GM12878 (cell line): ENCODE measurements at regions not wholly inside any gene's neighbourhood (a gene's known extent, or its start where the extent isn't known, plus 50 kb on each side); places are given as distances from the start of the nearest gene placed in this dataset.

Experiments used
- ATAC-seq: fragments of 200-7000 bp; cut with Tn5 transposase; 3 replicates; pipeline ENCODE4 v1.9.1; 2020; ENCODE audit warnings: mild to moderate bottlenecking, moderate library complexity
- BruUV-seq: library from RNA; stranded (reverse); fragments of 400-500 nt; replicated peaks from 2 replicates; lab custom pipeline; 2021; lab: Mats Ljungman, UMichigan
- CTCF ChIA-PET: fragments of 300-600 bp; sonication (Branson Sonifier 250); formaldehyde crosslinking; extraction: SDS; loops from one replicate; lab custom pipeline; 2021; ENCODE audit warnings: inconsistent platforms; lab: Yijun Ruan, JAX
- POLR2A ChIA-PET: fragments of 350-600 bp; formaldehyde crosslinking; extraction: SDS; loops from one replicate; lab custom pipeline; 2021; ENCODE audit warnings: inconsistent platforms; lab: Charles Lee
- RAD21 ChIA-PET: fragments of 300-600 bp; sonication (Branson Sonifier 250); formaldehyde crosslinking; loops from one replicate; lab custom pipeline; 2023; ENCODE audit warnings: antibody characterized with exemption; ENCODE audit not compliant: unreplicated experiment; lab: Charles Lee
- SMC1A ChIA-PET: fragments of 300-600 bp; sonication (Branson Sonifier 250); formaldehyde crosslinking; loops from one replicate; lab custom pipeline; 2023; ENCODE audit not compliant: unreplicated experiment, uncharacterized antibody; lab: Charles Lee
- DNase-seq: peaks from one replicate; pipeline ENCODE4 v3.0.0-alpha.2; 2011; ENCODE audit warnings: low read depth, low spot score
- FAIRE-seq: peaks from 3 replicates; lab custom pipeline; 2011; peaks lifted over from hg19 to GRCh38; lab: Jason Lieb, UNC
- H2AFZ ChIP-seq: 2 replicates; pipeline ENCODE4 v1.6.0; 2011; ENCODE audit warnings: low read depth, low read length, control low read depth; ENCODE audit not compliant: control insufficient read depth
- H3K27ac ChIP-seq: 2 replicates; pipeline ENCODE4 v1.5.1; 2011; ENCODE audit warnings: control low read depth; ENCODE audit not compliant: control insufficient read depth, insufficient read depth
- H3K27me3 ChIP-seq, 2 experiments: replicated peaks in 1 of 2; 2 replicates each; pipeline versions ENCODE4 v1.6.0 to v1.6.1; 2011; ENCODE audit warnings: low read length in 1 of 2; ENCODE audit not compliant: control insufficient read depth in 2 of 2, insufficient read depth in 2 of 2
- H3K36me3 ChIP-seq, 2 experiments: 2 replicates each; pipeline ENCODE4 v1.5.1; 2011; ENCODE audit warnings: low read length in 1 of 2; ENCODE audit not compliant: control insufficient read depth in 2 of 2, insufficient read depth in 2 of 2
- H3K4me1 ChIP-seq: 2 replicates; pipeline ENCODE4 v1.6.1; 2011; ENCODE audit warnings: mild to moderate bottlenecking, low read length, moderate library complexity, mixed read lengths; ENCODE audit not compliant: control insufficient read depth, insufficient read depth
- H3K4me2 ChIP-seq: 2 replicates; pipeline ENCODE4 v1.6.0; 2011; ENCODE audit warnings: control low read depth; ENCODE audit not compliant: control insufficient read depth, insufficient read depth
- H3K4me3 ChIP-seq: fragments of 200-600 bp; sonication (generic); 2 replicates; pipeline ENCODE4 v1.5.1; 2016
- H3K79me2 ChIP-seq: 2 replicates; pipeline ENCODE4 v1.6.0; 2011; ENCODE audit warnings: low read length; ENCODE audit not compliant: control insufficient read depth, insufficient read depth
- H3K9ac ChIP-seq: 2 replicates; pipeline ENCODE4 v1.8.0; 2011; ENCODE audit warnings: low read length, control low read depth, mixed read lengths; ENCODE audit not compliant: control insufficient read depth, insufficient read depth
- H3K9me3 ChIP-seq: replicated peaks from 3 replicates; pipeline ENCODE4 v1.5.1; 2011; ENCODE audit warnings: mild to moderate bottlenecking, low read length; ENCODE audit not compliant: control insufficient read depth, insufficient read depth
- H4K20me1 ChIP-seq: 2 replicates; pipeline ENCODE4 v1.6.0; 2011; ENCODE audit not compliant: control insufficient read depth, insufficient read depth
- ATF3 ChIP-seq: IDR thresholded peaks from 2 replicates; pipeline ENCODE4 v1.6.1; 2011; ENCODE audit warnings: low read depth, mild to moderate bottlenecking, low read length, moderate library complexity, borderline replicate concordance; ENCODE audit errors: extremely low read depth
- BACH1 ChIP-seq: fragments of 450-650 bp; IDR thresholded peaks from 2 replicates; pipeline ENCODE4 v1.6.1; 2017; ENCODE audit warnings: mild to moderate bottlenecking, borderline replicate concordance
- CHD2 ChIP-seq: IDR thresholded peaks from 2 replicates; pipeline ENCODE4 v1.6.1; 2011; ENCODE audit warnings: low read depth, low read length, improper control_type of control experiment, borderline replicate concordance
- CTCF ChIP-seq, 3 experiments: IDR thresholded peaks in 2 of 3; conservative IDR thresholded peaks in 1 of 3; 2 replicates each; pipeline ENCODE4 v1.5.1; 2011; ENCODE audit warnings: low read depth in 3 of 3, low read length in 3 of 3, mild to moderate bottlenecking in 3 of 3, control low read depth in 2 of 3, moderate library complexity in 2 of 3, inconsistent platforms in 1 of 3, mixed read lengths in 1 of 3; ENCODE audit not compliant: control insufficient read depth in 2 of 3, insufficient read depth in 1 of 3; ENCODE audit errors: extremely low read depth in 1 of 3
- E2F8 ChIP-seq: fragments of 450-650 bp; IDR thresholded peaks from 2 replicates; pipeline ENCODE4 v1.6.1; 2018; ENCODE audit warnings: mild to moderate bottlenecking, low read depth, moderate library complexity; ENCODE audit not compliant: partially characterized antibody
- HDGF ChIP-seq: fragments of 450-650 bp; IDR thresholded peaks from 2 replicates; pipeline ENCODE4 v1.6.1; 2016; ENCODE audit warnings: antibody characterized with exemption
- MEF2A ChIP-seq: IDR thresholded peaks from 2 replicates; pipeline ENCODE4 v1.6.1; 2011; ENCODE audit warnings: low read depth, mild to moderate bottlenecking, low read length, moderate library complexity; ENCODE audit not compliant: insufficient read depth
- NFYA ChIP-seq: IDR thresholded peaks from 2 replicates; pipeline ENCODE4 v1.6.1; 2011; ENCODE audit warnings: low read depth, mild to moderate bottlenecking, low read length, improper control_type of control experiment, borderline replicate concordance
- NFYB ChIP-seq: IDR thresholded peaks from 2 replicates; pipeline ENCODE4 v1.6.1; 2011; ENCODE audit warnings: low read depth, mild to moderate bottlenecking, low read length, improper control_type of control experiment, moderate library complexity; ENCODE audit not compliant: insufficient read depth
- PAX8 ChIP-seq: fragments of 450-650 bp; IDR thresholded peaks from 2 replicates; pipeline ENCODE4 v1.6.1; 2017; ENCODE audit warnings: mild to moderate bottlenecking, moderate library complexity
- PBX3 ChIP-seq: IDR thresholded peaks from 2 replicates; pipeline ENCODE4 v1.6.1; 2011; ENCODE audit warnings: mild to moderate bottlenecking, low read depth, low read length, moderate library complexity; ENCODE audit not compliant: insufficient replicate concordance
- POLR2A ChIP-seq: IDR thresholded peaks from 2 replicates; pipeline ENCODE4 v1.6.1; 2011; ENCODE audit warnings: low read depth, mild to moderate bottlenecking, low read length
- RCOR1 ChIP-seq: conservative IDR thresholded peaks from 2 replicates; pipeline ENCODE4 v1.6.1; 2012; ENCODE audit warnings: low read depth, low read length, improper control_type of control experiment
- RELA ChIP-seq: fragments of 450-650 bp; IDR thresholded peaks from 2 replicates; pipeline ENCODE4 v1.8.0; 2014; ENCODE audit warnings: borderline replicate concordance; ENCODE audit not compliant: partially characterized antibody
- SUPT20H ChIP-seq: IDR thresholded peaks from 2 replicates; pipeline ENCODE4 v1.6.1; 2011; ENCODE audit warnings: low read depth, mild to moderate bottlenecking, low read length, moderate library complexity, borderline replicate concordance; ENCODE audit not compliant: control insufficient read depth
- WGBS: methylation state at CpG from one replicate; pipeline ENCODE4 v1.1.6; 2016; ENCODE audit warnings: low lambda C conversion rate; ENCODE audit not compliant: insufficient replicate concordance, insufficient coverage; ENCODE audit errors: missing lambda C conversion rate; 5-methylcytosine and 5-hydroxymethylcytosine counted together
- in situ Hi-C: fragments of 300-500 bp; cut with MboI; formaldehyde crosslinking; loops from 9 replicates; pipeline ENCODE4 v1.14.3; 2018; ENCODE audit warnings: mixed read lengths
- intact Hi-C: fragments of 100-400 bp; cut with micrococcal nuclease; formaldehyde crosslinking; loops from one replicate; pipeline ENCODE4 v1.14.2; 2022; ENCODE audit not compliant: unreplicated experiment

GRCh38 chr16:72558501-72558900 lies 386.5 kb upstream of the PMFBP1 start:
- Histone ChIP-seq H3K9me3 (no peaks in the 10 kb centered on the region), H3K36me3 (no peaks in the 10 kb centered on the region), H4K20me1 (no peaks in the 10 kb centered on the region), H3K4me3 (no peak overlapping the region), H3K27me3 (no peaks in the 10 kb centered on the region), H3K4me2 (no peak overlapping the region), H3K4me1 (no peaks in the 10 kb centered on the region), H2AFZ (no peak overlapping the region), H3K79me2 (no peaks in the 10 kb centered on the region), H3K9ac (no peak overlapping the region), H3K27ac (no peak overlapping the region)
- POLR2A ChIA-PET, result no interaction called here
- SMC1A ChIA-PET, result interaction anchor here (1.5 kb wide), 1 partner anchor 17 kb away, joined by 4 read pairs; no protein-coding TSS in a partner anchor
- RAD21 ChIA-PET, result no interaction called here
- no peak for FAIRE-seq
- CTCF ChIA-PET, result interaction anchor here (1.0 kb wide), 1 partner anchor 17 kb away, joined by 3 read pairs; no protein-coding TSS in a partner anchor
- no peak for ATAC-seq
- WGBS, result 97% methylated on average over 5 of the region's 5 CpGs
- in situ Hi-C loops (no loop called here), intact Hi-C loops (no loop called here)
- no peak for DNase-seq
- no TSS peak for BruUV-seq
- no peak for TF ChIP-seq PBX3
- no peak for TF ChIP-seq NFYB
- TF ChIP-seq NFYA, result no peak
- no peak for TF ChIP-seq CHD2
- no peak for TF ChIP-seq RCOR1
- TF ChIP-seq PAX8, result no peak
- TF ChIP-seq SUPT20H, result no peak
- TF ChIP-seq POLR2A, result no peak
- no peak for TF ChIP-seq BACH1
- no peak for TF ChIP-seq CTCF (IDR thresholded peaks at IDR 0.05 in 2 of 3, conservative IDR thresholded peaks at IDR 0.05 in 1 of 3; ENCODE audit: control insufficient read depth in 2 of 3, extremely low read depth in 1 of 3, insufficient read depth in 1 of 3, low read depth in 3 of 3, low read length in 3 of 3)
- no peak for TF ChIP-seq MEF2A
- no peak for TF ChIP-seq HDGF
- no peak for TF ChIP-seq ATF3
- no peak for TF ChIP-seq RELA
- TF ChIP-seq E2F8, result no peak
